ENCODE measurements at regions not wholly inside any gene's neighbourhood (a gene's known extent, or its start where the extent isn't known, plus 50 kb on each side); places are given as distances from the start of the nearest gene placed in this dataset.

GRCh38 chr2:8329660-8330622 is 351.9 kb upstream of the ID2 start:
- TF ChIP-seq TCF12 (IDR thresholded peaks at IDR 0.05; ENCODE audit: low read depth) (no peak), NFIC (IDR thresholded peaks at IDR 0.05) (no peak), TEAD4 (IDR thresholded peaks at IDR 0.05) (no peak), MAX (IDR thresholded peaks at IDR 0.05) (no peak), RAD21 (IDR thresholded peaks at IDR 0.05; ENCODE audit: low read depth) (no peak), ZBTB7A (IDR thresholded peaks at IDR 0.05; ENCODE audit: low read depth) (no peak), CREB1 (IDR thresholded peaks at IDR 0.05; ENCODE audit: low read depth) (no peak), TAF1 (IDR thresholded peaks at IDR 0.05; ENCODE audit: low read depth) (no peak), FOXM1 (IDR thresholded peaks at IDR 0.05; ENCODE audit: borderline replicate concordance, low read depth) (no peak), YY1 (IDR thresholded peaks at IDR 0.05; ENCODE audit: low read depth) (no peak), REST (IDR thresholded peaks at IDR 0.05; ENCODE audit: low read depth) (no peak), USF1 (IDR thresholded peaks at IDR 0.05) (no peak), EP300 (IDR thresholded peaks at IDR 0.05; ENCODE audit: borderline replicate concordance) (no peak), EGR1 (IDR thresholded peaks at IDR 0.05) (no peak), CEBPB (IDR thresholded peaks at IDR 0.05) (no peak)

- no peak for TF ChIP-seq USF1 (IDR thresholded peaks at IDR 0.05)
- TF ChIP-seq TEAD4 (IDR thresholded peaks at IDR 0.05) = no peak
- TF ChIP-seq RAD21 (IDR thresholded peaks at IDR 0.05; ENCODE audit: low read depth) = no peak
- no peak for TF ChIP-seq YY1 (IDR thresholded peaks at IDR 0.05; ENCODE audit: low read depth)
- TF ChIP-seq EGR1 (IDR thresholded peaks at IDR 0.05) = no peak
- no peak for TF ChIP-seq CEBPB (IDR thresholded peaks at IDR 0.05)
- TF ChIP-seq REST (IDR thresholded peaks at IDR 0.05; ENCODE audit: low read depth) = no peak
Measured at GRCh38 chr2:8331068-8331467, 350.8 kb upstream of the ID2 start.

- TF ChIP-seq YY1 (IDR thresholded peaks at IDR 0.05; ENCODE audit: low read depth) = no peak
- TF ChIP-seq REST (IDR thresholded peaks at IDR 0.05; ENCODE audit: low read depth) = no peak
- TF ChIP-seq USF1 (IDR thresholded peaks at IDR 0.05) = no peak
- TF ChIP-seq ZBTB7A (IDR thresholded peaks at IDR 0.05; ENCODE audit: low read depth) = no peak
- no peak for TF ChIP-seq EGR1 (IDR thresholded peaks at IDR 0.05)
- no peak for TF ChIP-seq FOXM1 (IDR thresholded peaks at IDR 0.05; ENCODE audit: borderline replicate concordance, low read depth)
- TF ChIP-seq NFIC (IDR thresholded peaks at IDR 0.05) = no peak
- no peak for TF ChIP-seq RAD21 (IDR thresholded peaks at IDR 0.05; ENCODE audit: low read depth)
- TF ChIP-seq CREB1 (IDR thresholded peaks at IDR 0.05; ENCODE audit: low read depth) = no peak
- no peak for TF ChIP-seq CEBPB (IDR thresholded peaks at IDR 0.05)
- TF ChIP-seq TEAD4 (IDR thresholded peaks at IDR 0.05) = no peak
- TF ChIP-seq EP300 (IDR thresholded peaks at IDR 0.05; ENCODE audit: borderline replicate concordance) = no peak
Measured at GRCh38 chr2:8332646-8333045, 349.2 kb upstream of the ID2 start.
